ENCODE measurements at regions not wholly inside any gene's neighbourhood (a gene's known extent, or its start where the extent isn't known, plus 50 kb on each side); places are given as distances from the start of the nearest gene placed in this dataset.

DNA sequence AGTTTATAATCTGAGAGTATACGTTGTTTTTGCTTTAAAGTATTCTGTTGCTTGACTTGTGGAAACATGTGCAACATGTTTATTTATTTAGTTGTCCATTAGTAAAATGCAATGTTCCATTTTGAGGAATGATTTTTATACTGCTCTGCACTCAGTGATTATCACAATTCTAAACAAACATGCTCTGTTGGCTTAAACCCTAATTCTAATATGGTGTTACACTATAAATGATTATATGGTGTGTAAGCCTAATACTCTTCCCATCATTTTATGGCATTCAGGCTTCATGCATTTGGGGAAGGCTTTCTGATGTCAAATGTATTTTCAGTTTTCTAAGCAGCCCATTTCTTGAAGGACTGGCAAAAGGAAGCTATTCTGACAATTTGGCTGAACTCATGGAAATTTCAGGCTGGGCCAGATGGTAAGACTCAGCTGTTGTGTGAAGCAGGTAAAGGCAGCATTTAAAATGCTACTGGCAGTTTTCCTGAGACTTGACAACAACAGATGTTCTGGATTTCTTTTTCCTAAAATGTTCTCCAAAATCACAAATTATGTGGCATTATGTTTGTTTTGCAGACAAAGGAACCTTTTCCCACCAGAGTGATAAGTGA lies 336.7 kb upstream of the GNPDA2 start:
- H3K9me1 ChIP-seq (ENCODE audit: insufficient read depth, low read length) = no peaks in the 10 kb centered on the region
- no TSS peak for BruUV-seq (replicated peaks)
- no peak overlapping the region for H2AFZ ChIP-seq (replicated peaks; ENCODE audit: low read length, poor library complexity)
- H2BK20ac ChIP-seq (ENCODE audit: low read depth, low read length) = no peak overlapping the region
- intact Hi-C loops (cut with micrococcal nuclease) = no loop called here
- no peak overlapping the region for H3K23ac ChIP-seq (ENCODE audit: low read depth, low read length)
- H4K20me1 ChIP-seq (ENCODE audit: insufficient read depth, low read length) = no peaks in the 10 kb centered on the region
- no peak overlapping the region for H3K14ac ChIP-seq (replicated peaks; ENCODE audit: low read depth, low read length)
- H3K36me3 ChIP-seq (ENCODE audit: control insufficient read depth, insufficient read depth, low read length) = no peaks in the 10 kb centered on the region
- H4K91ac ChIP-seq (ENCODE audit: insufficient read depth, low read depth, low read length) = no peak overlapping the region
- H3K9me3 ChIP-seq (ENCODE audit: control insufficient read depth, insufficient read depth, low read length) = peaks cover 2% of the 10 kb centered on the region; the same call in 1 of the 2 replicates
- H3K4me1 ChIP-seq (ENCODE audit: control insufficient read depth, insufficient read depth, low read length) = no peaks in the 10 kb centered on the region
- no peak for ATAC-seq (ENCODE audit: low read depth)
- no peaks in the 10 kb centered on the region for H3K79me1 ChIP-seq (ENCODE audit: low read depth in 1 of 2, low read length in 2 of 2)
- no peak overlapping the region for H2AK5ac ChIP-seq (ENCODE audit: low read depth, low read length)
- TF ChIP-seq CEBPB (IDR thresholded peaks at IDR 0.05; ENCODE audit: low read depth, low read length) = no peak
- TF ChIP-seq, protein P1, sequence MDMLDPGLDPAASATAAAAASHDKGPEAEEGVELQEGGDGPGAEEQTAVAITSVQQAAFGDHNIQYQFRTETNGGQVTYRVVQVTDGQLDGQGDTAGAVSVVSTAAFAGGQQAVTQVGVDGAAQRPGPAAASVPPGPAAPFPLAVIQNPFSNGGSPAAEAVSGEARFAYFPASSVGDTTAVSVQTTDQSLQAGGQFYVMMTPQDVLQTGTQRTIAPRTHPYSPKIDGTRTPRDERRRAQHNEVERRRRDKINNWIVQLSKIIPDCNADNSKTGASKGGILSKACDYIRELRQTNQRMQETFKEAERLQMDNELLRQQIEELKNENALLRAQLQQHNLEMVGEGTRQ (IDR thresholded peaks at IDR 0.05; ENCODE audit: low read depth, low read length) = no peak
- no peak for TF ChIP-seq ELK1 (IDR thresholded peaks at IDR 0.05; ENCODE audit: borderline replicate concordance, low read depth, low read length)
- no peak for TF ChIP-seq POLR2A (IDR thresholded peaks at IDR 0.05; ENCODE audit: low read depth, low read length)
- no peak for TF ChIP-seq NFE2L2 (IDR thresholded peaks at IDR 0.05; ENCODE audit: low read depth, low read length)
- TF ChIP-seq BHLHE40 (IDR thresholded peaks at IDR 0.05; ENCODE audit: low read depth, low read length) = no peak
- no peak for TF ChIP-seq RFX5 (IDR thresholded peaks at IDR 0.05; ENCODE audit: low read depth, low read length)
- TF ChIP-seq MAFK (IDR thresholded peaks at IDR 0.05; ENCODE audit: low read depth, low read length) = no peak
- TF ChIP-seq FOS (IDR thresholded peaks at IDR 0.05; ENCODE audit: low read depth, low read length) = no peak
- TF ChIP-seq RCOR1 (IDR thresholded peaks at IDR 0.05; ENCODE audit: insufficient replicate concordance, low read length) = no peak
- no peak for TF ChIP-seq MAZ (IDR thresholded peaks at IDR 0.05; ENCODE audit: borderline replicate concordance, low read depth, low read length)
- TF ChIP-seq CHD1 (IDR thresholded peaks at IDR 0.05; ENCODE audit: low read depth, low read length) = no peak
- no peak for TF ChIP-seq RAD21 (IDR thresholded peaks at IDR 0.05; ENCODE audit: low read length)
- no peak for TF ChIP-seq SMC3 (IDR thresholded peaks at IDR 0.05; ENCODE audit: low read depth, low read length)
- TF ChIP-seq MXI1 (IDR thresholded peaks at IDR 0.05; ENCODE audit: borderline replicate concordance, low read depth, low read length) = no peak
- no peak for TF ChIP-seq CTCF (conservative IDR thresholded peaks at IDR 0.05; ENCODE audit: low read depth, low read length)
- dilution Hi-C loops (cut with HindIII; ENCODE audit: low sequenced_read_pairs, unreplicated experiment) = no loop called here
- DNase-seq = no peak
- H2BK15ac ChIP-seq (ENCODE audit: low read depth, low read length) = no peak overlapping the region
- H2AK9ac ChIP-seq (replicated peaks; ENCODE audit: low read depth, low read length, poor library complexity) = no peak overlapping the region
- no peak overlapping the region for H3K4me2 ChIP-seq (ENCODE audit: low read depth, low read length)
- H3K56ac ChIP-seq (ENCODE audit: extremely low read depth, insufficient read depth, low read length) = no peak overlapping the region
- WGBS, 2 experiments (ENCODE audit: extremely low coverage in 2 of 2, insufficient read length in 1 of 2) = no CpG with 5 or more reads among the region's 1 CpG
- no peak overlapping the region for H2BK120ac ChIP-seq (ENCODE audit: low read depth, low read length)
- no peak overlapping the region for H3K9ac ChIP-seq (ENCODE audit: low read depth, low read length)
- H3K4ac ChIP-seq (ENCODE audit: low read depth, low read length) = no peak overlapping the region
- H3K4me3 ChIP-seq (ENCODE audit: insufficient read depth, low read depth, low read length) = no peak overlapping the region
- H3K27ac ChIP-seq (ENCODE audit: insufficient read depth, low read length) = no peak overlapping the region
- H4K8ac ChIP-seq (ENCODE audit: low read depth in 2 of 2, low read length in 2 of 2) = no peak overlapping the region
- in situ Hi-C loops (cut with MboI; ENCODE audit: low sequenced_read_pairs) = no loop called here
- no peaks in the 10 kb centered on the region for H3K27me3 ChIP-seq (ENCODE audit: control insufficient read depth, insufficient read depth, low read length)
- H3K18ac ChIP-seq (ENCODE audit: low read depth, low read length) = no peak overlapping the region
- no peak overlapping the region for H2BK5ac ChIP-seq (ENCODE audit: low read depth, low read length, poor library complexity, severe bottlenecking)
- CTCF ChIA-PET = no interaction called here
- POLR2A ChIA-PET (ENCODE audit: unreplicated experiment) = no interaction called here
- no peak overlapping the region for H4K5ac ChIP-seq (ENCODE audit: low read depth, low read length)

Data from IMR-90 (cell line).